GM04503 (cell line): ENCODE measurements at regions not wholly inside any gene's neighbourhood (a gene's known extent, or its start where the extent isn't known, plus 50 kb on each side); places are given as distances from the start of the nearest gene placed in this dataset.
"Not testable (repeated sequence)": the region's sequence is repeated elsewhere in the genome, so short reads cannot be mapped to it uniquely, and the experiment has no call there.

ENCODE experiments used
- DNase-seq: peaks from one replicate; pipeline ENCODE4 v3.0.0-alpha.2; 2012; ENCODE audit warnings: low read depth

DNA sequence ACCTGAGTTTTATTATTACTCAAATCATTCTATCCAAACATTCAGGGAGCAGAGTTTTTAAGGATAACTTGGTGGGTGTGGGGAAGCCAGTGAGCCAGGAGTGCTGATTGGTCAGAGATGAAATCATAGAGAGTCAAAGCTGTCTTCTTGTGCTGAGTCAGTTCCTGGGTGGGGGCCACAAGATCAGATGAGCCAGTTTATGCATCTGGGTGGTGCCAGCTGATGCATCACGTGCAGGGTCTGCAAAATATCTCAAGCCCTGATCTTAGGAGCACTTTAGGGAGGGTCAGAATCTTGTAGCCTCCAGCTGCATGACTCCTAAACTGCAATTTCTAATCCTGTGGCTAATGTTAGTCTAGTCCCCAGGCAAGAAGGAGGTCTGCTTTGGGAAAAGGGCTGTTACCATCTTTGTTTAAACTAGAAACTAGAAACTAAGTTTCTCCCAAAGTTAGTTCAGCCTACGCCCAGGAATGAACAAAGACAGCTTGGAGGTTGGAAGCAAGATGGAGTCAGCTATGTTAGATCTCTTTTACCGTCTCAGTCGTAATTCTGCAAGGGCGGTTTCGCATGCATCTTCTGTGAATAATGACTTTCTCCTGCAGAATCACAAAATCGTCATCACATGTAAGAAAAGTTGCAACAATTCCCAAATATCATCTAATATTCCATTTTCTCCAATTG lies 97.5 kb downstream of the ZNF664 start:
- DNase-seq, result not testable (repeated sequence)

DNA sequence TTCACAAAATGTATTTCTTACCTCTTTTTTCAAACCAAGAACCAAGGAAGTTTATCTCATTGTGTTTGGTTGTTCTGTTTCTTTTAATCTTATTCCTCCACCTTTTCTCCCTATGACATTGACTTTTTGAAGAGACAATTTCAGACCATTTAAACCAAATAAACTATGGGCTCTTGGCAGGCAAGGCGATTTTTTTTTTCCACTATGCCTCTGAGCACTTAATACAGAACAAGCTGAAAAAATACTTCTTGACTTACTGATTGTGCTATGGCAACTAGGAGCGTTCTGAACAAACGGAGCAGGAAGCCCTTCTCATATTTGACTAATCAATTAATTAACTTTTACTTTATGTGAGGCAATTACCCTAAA lies 98.0 kb downstream of the ZNF664 start:
- DNase-seq, result no peak

DNA sequence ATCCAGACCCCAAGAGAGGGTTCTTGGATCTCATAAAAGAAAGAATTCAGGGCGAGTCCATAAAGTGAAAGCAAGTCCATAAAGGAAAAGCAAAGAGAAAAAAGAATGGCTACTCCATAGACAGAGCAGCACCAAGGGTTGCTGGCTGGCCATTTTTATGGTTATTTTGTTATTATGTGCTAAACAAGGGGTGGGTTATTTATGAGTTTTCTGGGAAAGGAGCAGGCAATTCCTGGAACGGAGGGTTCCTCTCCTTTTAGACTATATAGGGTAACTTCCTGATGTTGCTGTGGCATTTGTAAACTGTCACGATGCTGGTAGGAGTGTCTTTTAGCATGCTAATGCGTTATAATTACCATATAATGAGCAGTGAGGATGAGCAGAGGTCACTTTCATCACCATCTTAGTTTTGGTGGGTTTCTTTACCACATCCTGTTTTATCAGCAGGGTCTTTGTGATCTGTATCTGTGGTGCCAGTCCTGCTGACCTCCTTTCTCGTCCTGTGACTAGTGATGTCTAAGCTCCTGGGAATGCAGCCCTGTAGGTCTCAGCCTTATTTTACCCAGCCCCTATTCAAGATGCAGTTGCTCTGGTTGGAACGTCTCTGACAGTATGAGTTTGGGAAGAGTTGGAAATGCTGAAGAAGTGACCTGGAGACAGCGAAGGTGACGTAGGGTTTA lies 100.5 kb downstream of the ZNF664 start:
- DNase-seq, result no peak

GRCh38 chr12:124075841-124076240 lies 102.8 kb downstream of the ZNF664 start:
- no peak for DNase-seq

DNA sequence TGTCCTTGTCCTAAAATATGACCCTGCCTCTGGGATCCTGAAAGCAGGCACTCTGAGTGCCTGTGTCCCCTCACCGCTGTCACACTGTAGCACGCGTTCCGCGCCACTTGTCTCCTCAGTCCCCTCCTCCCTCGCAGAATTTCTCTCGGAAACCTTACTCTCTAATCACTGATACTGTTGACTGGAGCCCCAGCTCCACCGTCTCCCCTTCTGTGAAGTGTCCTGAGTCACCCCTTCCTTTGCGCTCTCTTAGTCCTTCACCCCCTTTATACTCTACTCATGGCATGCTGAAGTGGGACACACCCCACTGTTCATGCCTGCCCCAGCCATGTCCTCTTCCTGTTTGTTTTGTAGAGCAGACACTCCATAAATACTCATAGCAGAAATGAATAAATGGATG lies 104.7 kb downstream of the ZNF664 start:
- DNase-seq, result no peak

- no peak for DNase-seq
Observed at GRCh38 chr12:124078800-124079199, 105.8 kb downstream of the ZNF664 start.

DNA sequence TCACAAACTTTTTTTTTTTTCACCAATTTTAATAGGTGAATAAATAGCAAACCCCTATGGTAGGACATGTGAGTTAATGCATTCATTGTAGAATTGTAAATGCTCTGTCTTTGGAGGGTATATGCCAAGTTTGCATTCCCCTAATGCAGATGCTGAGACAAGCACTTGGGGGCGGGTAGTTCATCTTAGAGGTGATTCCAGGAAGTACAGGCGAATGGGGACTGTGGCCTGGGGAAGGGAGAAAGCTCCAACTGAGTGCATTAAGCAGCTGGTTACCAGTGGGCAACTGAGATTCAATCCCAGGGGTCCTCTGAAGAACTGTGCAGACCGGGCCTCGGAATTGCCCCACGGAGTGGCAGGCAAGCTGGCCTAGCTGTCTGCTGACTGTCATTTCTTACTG lies 107.6 kb downstream of the ZNF664 start:
- no peak for DNase-seq

GRCh38 chr12:124082012-124082411 lies 109.0 kb downstream of the ZNF664 start:
- DNase-seq, result no peak

DNA sequence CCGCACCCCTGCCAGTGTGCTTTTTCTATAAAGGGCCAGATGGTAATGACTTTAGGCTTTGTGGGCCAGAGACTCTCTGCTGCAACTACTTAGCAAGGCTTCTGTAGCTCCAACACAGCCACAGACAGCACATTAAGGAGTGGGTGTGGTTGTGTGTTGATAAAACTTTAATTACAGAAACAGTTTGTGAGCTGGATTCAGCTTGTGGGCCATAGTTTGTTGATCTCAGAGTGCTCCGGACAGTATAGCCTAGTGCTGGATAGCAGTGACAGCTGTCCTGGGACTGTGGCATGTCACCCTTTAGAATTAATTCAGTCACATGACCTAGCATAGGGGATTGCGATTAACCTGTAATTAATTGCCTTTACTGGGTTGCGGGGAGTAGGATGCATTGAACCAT lies 109.7 kb downstream of the ZNF664 start:
- no peak for DNase-seq

GRCh38 chr12:124083708-124084107 lies 110.7 kb downstream of the ZNF664 start:
- no peak for DNase-seq

GRCh38 chr12:124085419-124086296 lies 112.6 kb downstream of the ZNF664 start:
- DNase-seq, result no peak

DNA sequence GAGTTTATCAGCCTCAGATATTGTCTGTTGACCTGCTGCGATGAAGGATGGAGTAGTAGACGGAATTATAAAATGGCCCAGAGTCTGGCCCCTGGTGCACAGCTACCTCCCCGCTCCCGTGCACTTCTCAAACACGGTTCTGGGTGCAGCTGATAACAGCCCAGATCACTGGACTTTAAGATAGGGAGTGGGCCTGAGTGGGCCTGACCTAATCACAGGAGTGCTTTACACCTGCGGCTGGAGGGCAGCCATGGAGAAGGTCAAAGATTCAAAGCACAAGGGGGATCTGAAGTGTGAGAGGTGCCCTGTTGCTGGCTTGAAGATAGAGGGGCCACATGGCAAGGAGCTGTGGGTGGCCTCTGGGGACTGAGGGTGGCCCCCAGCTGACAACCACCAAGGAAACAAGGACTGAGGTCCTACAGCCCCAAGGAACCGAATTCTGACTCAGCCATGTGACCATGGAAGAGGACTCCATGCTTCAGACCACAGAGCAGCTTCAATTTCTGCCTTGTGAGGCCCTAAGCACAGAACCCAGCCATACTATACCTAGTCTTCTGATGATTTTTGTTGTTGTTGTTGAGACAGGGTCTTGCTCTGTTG lies 113.4 kb downstream of the ZNF664 start:
- no peak for DNase-seq

DNA sequence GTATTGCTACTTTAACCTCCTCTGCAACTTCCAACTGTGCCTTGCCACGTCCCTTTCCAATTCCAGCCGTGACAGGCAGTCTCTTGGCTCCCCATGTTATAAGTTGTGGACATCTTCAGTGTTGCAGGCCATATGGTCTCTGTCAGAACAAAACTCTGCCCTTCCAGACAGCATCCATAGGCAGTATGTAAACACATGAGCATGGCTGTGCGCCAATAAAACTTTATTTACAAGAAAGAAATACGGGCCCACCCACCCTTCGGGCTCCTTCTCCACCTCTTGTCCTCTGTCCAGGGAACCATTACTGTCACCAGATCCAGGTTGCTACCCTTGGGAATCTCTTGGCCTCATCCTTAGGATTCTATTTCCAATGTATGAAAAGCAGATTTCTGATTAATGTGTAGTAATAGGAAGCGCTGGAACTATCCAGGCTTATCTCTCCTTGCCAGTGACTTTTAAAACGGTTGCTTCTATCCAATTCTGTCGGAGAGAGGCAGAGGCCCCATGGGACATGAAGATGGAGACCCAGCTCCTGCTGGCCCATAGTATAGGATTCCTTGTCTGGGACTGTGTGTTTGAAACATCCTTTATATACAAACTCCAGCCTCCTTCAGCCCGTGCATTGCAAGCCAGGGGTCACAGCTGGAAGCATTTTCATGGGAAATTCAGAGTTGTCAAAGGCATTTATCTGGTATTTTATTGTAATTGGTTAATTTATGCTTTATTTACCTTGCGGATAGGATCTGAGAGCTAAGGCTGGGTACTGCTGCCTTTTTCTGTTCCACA lies 114.4 kb downstream of the ZNF664 start:
- no peak for DNase-seq

- DNase-seq, result no peak
Observed at GRCh38 chr12:124088217-124088907, 115.3 kb downstream of the ZNF664 start.

DNA sequence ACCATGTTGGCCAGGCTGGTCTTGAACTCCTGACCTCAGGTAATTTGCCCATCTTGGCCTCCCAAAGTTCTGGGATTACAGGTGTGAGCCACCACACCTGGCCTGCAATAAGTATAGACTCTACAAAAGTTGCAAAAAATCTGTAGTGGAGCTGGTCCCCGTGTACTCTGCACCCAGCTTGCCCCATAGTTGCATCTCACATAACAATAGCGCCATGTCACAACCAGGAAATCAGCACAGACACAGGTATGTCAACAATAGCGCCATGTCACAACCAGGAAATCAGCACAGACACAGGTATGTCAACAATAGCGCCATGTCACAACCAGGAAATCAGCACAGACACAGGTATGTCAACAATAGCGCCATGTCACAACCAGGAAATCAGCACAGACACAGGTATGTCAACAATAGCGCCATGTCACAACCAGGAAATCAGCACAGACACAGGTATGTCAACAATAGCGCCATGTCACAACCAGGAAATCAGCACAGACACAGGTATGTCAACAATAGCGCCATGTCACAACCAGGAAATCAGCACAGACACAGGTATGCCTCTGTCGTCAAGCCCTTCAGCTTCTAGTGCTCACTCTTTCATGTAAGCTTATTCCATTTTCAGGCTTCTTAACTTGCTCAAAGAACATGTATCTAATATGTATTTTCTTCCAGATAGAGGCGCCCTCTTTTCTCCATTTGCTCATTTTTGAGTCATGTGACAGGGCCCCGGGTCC lies 116.3 kb downstream of the ZNF664 start:
- not testable (repeated sequence) for DNase-seq

- DNase-seq, result no peak
Observed at GRCh38 chr12:124091835-124092234, 118.8 kb downstream of the ZNF664 start.

GRCh38 chr12:124092532-124092931 lies 119.5 kb downstream of the ZNF664 start:
- DNase-seq, result not testable (repeated sequence)

GRCh38 chr12:124093297-124093696 lies 120.3 kb downstream of the ZNF664 start:
- no peak for DNase-seq

DNA sequence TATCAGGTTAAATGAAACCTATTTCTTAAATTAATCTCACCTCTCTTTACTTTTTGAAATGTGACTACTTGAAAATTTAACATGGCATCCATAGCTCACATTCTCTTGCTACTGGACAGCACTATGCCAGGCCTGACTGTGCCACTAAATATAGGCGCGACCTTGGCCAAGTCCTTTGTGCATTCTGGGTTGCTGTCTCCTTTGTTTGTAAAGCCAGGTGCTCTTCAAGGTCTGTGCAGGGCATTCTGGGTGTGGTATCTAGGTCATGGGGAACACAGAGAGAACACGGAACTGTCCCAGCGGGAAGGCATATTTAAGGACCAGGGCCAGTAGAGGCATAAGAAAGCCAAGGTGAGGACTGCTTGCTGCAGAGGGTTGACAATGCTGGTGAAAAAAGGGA lies 121.2 kb downstream of the ZNF664 start:
- no peak for DNase-seq

DNA sequence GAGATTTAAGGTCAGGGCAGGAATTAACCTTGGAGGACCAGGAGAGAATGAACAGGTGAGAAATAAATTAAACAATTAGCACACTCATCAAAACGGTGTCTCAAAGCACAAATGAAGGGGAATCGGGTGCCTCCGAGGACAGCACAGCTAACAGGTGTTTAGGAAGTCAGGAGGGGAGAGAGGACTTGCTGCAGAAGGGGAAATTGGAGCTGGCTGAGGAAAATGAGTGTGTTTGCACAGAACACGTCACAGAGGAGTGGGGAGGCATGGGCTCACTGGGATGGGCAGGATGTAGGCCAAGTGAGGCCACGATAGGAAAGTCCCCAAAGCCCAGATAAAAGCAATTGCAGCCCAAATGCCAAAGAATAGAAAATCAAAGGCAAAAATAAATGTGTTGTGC lies 121.7 kb downstream of the ZNF664 start:
- no peak for DNase-seq
